ENCODE measurements at regions not wholly inside any gene's neighbourhood (a gene's known extent, or its start where the extent isn't known, plus 50 kb on each side); places are given as distances from the start of the nearest gene placed in this dataset.

GRCh38 chr11:69928975-69929374 lies 109.8 kb upstream of the FGF3 start:
- FAIRE-seq (no peak), ATAC-seq (no peak), DNase-seq (ENCODE audit: low read depth in 1 of 2, low spot score in 1 of 2) (no peak)
- no peak overlapping the region for H3K27ac ChIP-seq
- no peaks in the 10 kb centered on the region for H3K4me1 ChIP-seq
- CTCF ChIA-PET: interaction anchor here (0.8 to 4.8 kb wide), 10 partner anchors 10 to 267 kb away, joined by 3 to 32 read pairs (median 6); no protein-coding TSS in a partner anchor
- TF ChIP-seq KDM1A (IDR thresholded peaks at IDR 0.05; ENCODE audit: low read depth): no peak
- TF ChIP-seq CTCF (IDR thresholded peaks at IDR 0.05): no peak
- no peak for TF ChIP-seq FOXS1 (CRISPR knock-in tag; IDR thresholded peaks at IDR 0.05)
- no peak overlapping the region for H3K4me3 ChIP-seq
- POLR2A ChIA-PET: no interaction called here
- no peak overlapping the region for H3K4me2 ChIP-seq
- no peaks in the 10 kb centered on the region for H3K9me3 ChIP-seq
- 64% methylated on average over 3 of the region's 3 CpGs for WGBS (ENCODE audit: missing lambda C conversion rate)

- ChIA-PET POLR2A (no interaction called here), CTCF (interaction anchor here (0.7 to 4.8 kb wide), 8 partner anchors 11 to 266 kb away, joined by 3 to 32 read pairs (median 7); no protein-coding TSS in a partner anchor)
- no peak for ATAC-seq
Observed at GRCh38 chr11:69930081-69931059, 111.2 kb upstream of the FGF3 start.

GRCh38 chr11:69931060-69931910 lies 112.1 kb upstream of the FGF3 start:
- ChIA-PET POLR2A (no interaction called here), CTCF (interaction anchor here (0.8 to 4.8 kb wide), 8 partner anchors 11 to 265 kb away, joined by 3 to 32 read pairs (median 7); no protein-coding TSS in a partner anchor)
- Histone ChIP-seq H3K9me3 (no peaks in the 10 kb centered on the region), H3K4me3 (no peak overlapping the region), H3K4me2 (no peak overlapping the region), H3K27ac (no peak overlapping the region), H3K4me1 (0 out of 3 replicates have a peak, but pooled peaks cover 3% of the 10 kb centered on the region)
- FAIRE-seq (no peak), DNase-seq (ENCODE audit: low read depth in 1 of 2, low spot score in 1 of 2) (no peak), ATAC-seq (no peak)
- 39% methylated on average over 7 of the region's 10 CpGs for WGBS (ENCODE audit: missing lambda C conversion rate)
- TF ChIP-seq ZNF302 (CRISPR knock-in tag; IDR thresholded peaks at IDR 0.05) (no peak), FOSB (CRISPR knock-in tag; IDR thresholded peaks at IDR 0.05) (no peak), BCL3 (IDR thresholded peaks at IDR 0.05) (no peak), MAFK (IDR thresholded peaks at IDR 0.05; ENCODE audit: partially characterized antibody) (no peak), FOSL2 (IDR thresholded peaks at IDR 0.05) (no peak), FOSL2 (CRISPR knock-in tag; IDR thresholded peaks at IDR 0.05) (no peak), KDM1A (IDR thresholded peaks at IDR 0.05; ENCODE audit: low read depth) (no peak), RFX5 (IDR thresholded peaks at IDR 0.05) (no peak), RCOR1 (IDR thresholded peaks at IDR 0.05; ENCODE audit: low read depth, low read length) (no peak), EHF (CRISPR knock-in tag; IDR thresholded peaks at IDR 0.05) (no peak), POLR2AphosphoS2 (conservative IDR thresholded peaks at IDR 0.05; ENCODE audit: low read length) (no peak), USF2 (IDR thresholded peaks at IDR 0.05) (no peak)

More at GRCh38 chr11:69930081-69931059, 111.2 kb upstream of the FGF3 start:
- Histone ChIP-seq H3K9me3 (no peaks in the 10 kb centered on the region), H3K4me2 (no peak overlapping the region), H3K27ac (no peak overlapping the region), H3K4me3 (no peak overlapping the region), H3K4me1 (0 out of 3 replicates have a peak, but pooled peaks cover 2% of the 10 kb centered on the region)
- DNase-seq (ENCODE audit: low read depth in 1 of 2, low spot score in 1 of 2) (no peak), FAIRE-seq (no peak)
- 81% methylated on average over 18 of the region's 20 CpGs for WGBS (ENCODE audit: missing lambda C conversion rate)
- no peak for TF ChIP-seq BCL3 (IDR thresholded peaks at IDR 0.05)
- TF ChIP-seq EHF (CRISPR knock-in tag; IDR thresholded peaks at IDR 0.05): no peak
- TF ChIP-seq RARB (CRISPR knock-in tag; IDR thresholded peaks at IDR 0.05): no peak
- TF ChIP-seq CHD4 (IDR thresholded peaks at IDR 0.05; ENCODE audit: borderline replicate concordance): no peak
- no peak for TF ChIP-seq PHF8 (IDR thresholded peaks at IDR 0.05; ENCODE audit: borderline replicate concordance, low read depth)
- TF ChIP-seq CHD2 (IDR thresholded peaks at IDR 0.05; ENCODE audit: low read length, partially characterized antibody): no peak
- no peak for TF ChIP-seq SMC3 (IDR thresholded peaks at IDR 0.05)
- no peak for TF ChIP-seq EP300 (IDR thresholded peaks at IDR 0.05)
- TF ChIP-seq USF2 (IDR thresholded peaks at IDR 0.05): no peak
- TF ChIP-seq CBX2 (IDR thresholded peaks at IDR 0.05; ENCODE audit: borderline replicate concordance, low read depth): no peak
- TF ChIP-seq POLR2AphosphoS2 (conservative IDR thresholded peaks at IDR 0.05; ENCODE audit: low read length): no peak
- no peak for TF ChIP-seq BHLHE40 (IDR thresholded peaks at IDR 0.05; ENCODE audit: low read depth, low read length)
- no peak for TF ChIP-seq HEYL (CRISPR knock-in tag; IDR thresholded peaks at IDR 0.05)
- no peak for TF ChIP-seq ZC3H11A (IDR thresholded peaks at IDR 0.05)

Measured in A549 (cell line).